Ovary (tissue), 3 donors: ENCODE measurements at regions not wholly inside any gene's neighbourhood (a gene's known extent, or its start where the extent isn't known, plus 50 kb on each side); places are given as distances from the start of the nearest gene placed in this dataset.

Source experiments
- CTCF ChIP-seq, 3 donors: fragments of 450-650 bp in 2 of 3; fragments of 200-600 bp in 1 of 3; IDR thresholded peaks; one replicate each; pipeline versions ENCODE4 v1.5.1 to v1.8.0; 2016 to 2022; ENCODE audit warnings: antibody characterized with exemption in 3 of 3, mild to moderate bottlenecking in 1 of 3
- EP300 ChIP-seq: sonication (generic); formaldehyde crosslinking; IDR thresholded peaks from one replicate; pipeline ENCODE4 v1.6.1; 2017; ENCODE audit warnings: antibody characterized with exemption
- POLR2A ChIP-seq: fragments of 450-650 bp; IDR thresholded peaks from one replicate; pipeline ENCODE4 v1.6.1; 2017; ENCODE audit warnings: antibody characterized with exemption, mild to moderate bottlenecking, moderate library complexity
- donor health status: DM: no; HTN: no; CAD: no.

DNA sequence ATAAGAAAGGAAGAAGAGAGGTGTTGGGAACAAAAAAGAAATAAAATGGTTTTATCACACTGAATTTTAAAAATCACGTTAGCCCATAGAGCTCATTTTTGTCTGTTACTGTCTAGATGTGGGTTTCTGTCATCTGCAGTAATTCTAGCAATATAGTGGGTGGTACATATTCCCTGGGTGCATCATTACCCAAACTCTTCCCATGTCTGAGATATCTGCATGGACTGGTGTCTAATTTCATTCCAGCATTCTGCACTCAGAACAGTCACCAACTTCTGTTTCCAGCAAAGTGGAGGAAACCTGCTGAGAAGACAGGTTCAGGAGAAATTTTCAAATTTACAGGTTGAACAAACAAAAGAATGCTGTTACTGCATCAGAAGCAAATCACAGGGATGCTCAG, 263.8 kb downstream of the CDH11 start:
- TF ChIP-seq POLR2A: no peak
- TF ChIP-seq CTCF (IDR thresholded peaks at IDR 0.05): no peak
- no peak for TF ChIP-seq EP300
